HCEC 1CT (cell line): ENCODE measurements at regions not wholly inside any gene's neighbourhood (a gene's known extent, or its start where the extent isn't known, plus 50 kb on each side); places are given as distances from the start of the nearest gene placed in this dataset.
"Not testable (repeated sequence)": the region's sequence is repeated elsewhere in the genome, so short reads cannot be mapped to it uniquely, and the experiment has no call there.

Source experiments
- DNase-seq: peaks from one replicate; pipeline ENCODE4 v3.0.0-alpha.2; 2017

- DNase-seq = no peak
These were observed 243.5 kb downstream of the ENC1 start for GRCh38 chr5:74396913-74397622.

DNA sequence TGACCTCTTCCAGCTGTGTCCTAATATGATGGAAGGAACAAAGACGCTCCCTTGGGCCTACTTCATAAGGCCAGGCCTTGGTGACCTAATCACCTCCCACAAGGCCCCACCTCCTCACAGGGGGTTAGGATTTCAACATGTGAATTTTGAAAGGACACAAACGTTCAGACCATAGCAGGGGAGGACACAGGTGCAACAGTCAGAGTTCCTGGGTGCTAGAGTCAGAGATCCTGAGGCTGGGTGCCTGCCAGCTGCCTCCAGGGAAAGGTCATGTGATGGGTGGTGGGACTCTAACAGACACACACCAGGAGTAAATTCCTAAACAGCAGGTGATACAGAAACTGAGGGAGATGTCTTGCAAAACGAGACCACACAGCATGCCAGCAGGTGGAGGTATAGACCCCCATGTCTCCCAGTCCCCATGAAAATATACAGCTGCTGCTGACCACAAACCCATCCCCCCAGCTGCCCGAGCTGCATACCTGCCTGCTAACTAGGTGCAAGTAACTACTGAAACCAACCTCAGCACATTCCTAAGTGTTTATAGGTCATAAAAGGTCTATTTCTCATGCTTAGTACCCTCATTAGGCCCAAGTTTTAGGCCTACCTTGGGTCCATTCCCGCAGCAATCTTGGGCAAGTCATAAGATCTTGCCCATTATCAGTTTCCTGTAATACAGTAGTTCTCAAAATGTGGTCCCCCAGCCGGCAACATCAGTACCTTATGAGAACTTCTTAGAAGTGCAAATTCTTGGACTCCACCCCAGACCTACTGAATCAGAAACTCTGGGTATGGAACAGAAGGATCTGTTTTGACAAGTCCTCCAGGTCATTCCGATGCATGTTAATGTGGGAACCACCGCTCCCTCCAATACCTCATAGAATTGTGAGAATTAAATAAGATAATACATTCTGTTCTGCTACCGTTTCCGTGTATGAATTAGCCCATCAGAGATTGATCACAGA lies 245.3 kb downstream of the ENC1 start:
- DNase-seq = no peak

DNA sequence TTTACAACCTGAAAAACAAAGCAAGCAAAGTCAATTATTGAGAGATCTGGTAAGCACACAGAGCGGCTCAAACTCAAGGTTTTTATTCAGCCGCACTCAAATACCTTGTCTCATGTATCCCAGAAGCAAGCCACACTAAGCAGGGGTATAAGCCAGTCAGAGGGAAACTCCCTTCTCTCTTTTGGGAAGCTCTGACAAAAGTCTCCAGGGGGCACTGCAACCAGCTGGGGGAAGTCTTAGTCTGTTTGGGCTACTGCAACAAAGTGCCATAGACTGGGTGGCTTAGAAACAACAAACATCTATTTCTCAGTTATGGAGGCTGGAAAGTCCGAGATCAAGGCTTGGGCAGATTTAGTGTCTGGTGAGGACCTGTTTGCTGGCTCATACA lies 246.0 kb downstream of the ENC1 start:
- peak; percentile 16 for DNase-seq

- DNase-seq = no peak
These were observed 246.6 kb downstream of the ENC1 start for GRCh38 chr5:74393943-74394342.

DNA sequence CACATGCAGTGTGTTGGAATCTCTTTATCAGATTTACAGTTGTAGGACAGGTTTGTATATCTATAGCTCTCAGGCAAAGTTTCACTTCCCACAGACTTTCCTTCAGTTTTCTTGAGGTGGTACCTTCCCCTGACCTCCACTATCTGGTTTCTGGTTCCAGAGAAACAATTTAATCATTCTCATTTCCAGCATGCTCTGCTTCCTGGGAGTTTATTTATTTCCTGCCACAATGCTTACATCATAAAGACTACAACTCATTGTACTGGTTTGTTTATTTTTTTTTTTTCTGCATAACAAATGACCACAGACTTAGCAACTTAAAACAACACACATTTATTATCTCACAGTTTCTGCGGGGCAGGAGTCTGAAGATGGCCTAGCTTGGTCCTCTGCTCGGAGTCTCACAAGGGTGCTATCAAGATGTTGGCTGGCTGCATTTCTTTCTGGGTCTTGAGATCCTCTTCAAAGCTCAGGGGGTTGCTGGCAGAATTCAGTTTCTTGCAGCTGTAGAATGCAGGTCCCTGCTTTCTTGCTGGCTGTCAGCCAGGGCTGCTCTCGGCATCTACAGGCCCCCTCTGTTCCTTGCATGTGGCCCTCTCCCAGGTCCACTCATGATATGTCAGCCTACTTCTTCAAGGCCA lies 247.7 kb downstream of the ENC1 start:
- DNase-seq = peak; percentile 30

DNA sequence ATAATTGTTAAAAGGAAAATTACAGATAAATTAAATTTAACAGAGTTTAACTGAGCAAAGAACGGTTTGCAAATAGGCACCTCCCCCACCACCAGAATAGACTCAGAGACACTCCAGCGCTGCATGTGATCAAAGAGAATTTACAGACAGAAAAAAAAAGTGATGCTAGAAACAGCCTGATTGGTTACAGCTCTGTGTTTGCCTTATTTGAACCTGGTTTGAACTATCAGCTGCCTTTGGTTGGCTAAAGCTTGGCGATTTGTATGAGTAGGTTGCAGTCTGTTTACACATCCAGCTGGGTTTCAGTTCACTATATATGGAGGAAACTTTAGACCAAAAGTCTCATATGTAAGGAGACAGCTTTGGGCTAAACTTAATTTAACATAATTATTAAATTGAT lies 249.1 kb downstream of the ENC1 start:
- no peak for DNase-seq

DNA sequence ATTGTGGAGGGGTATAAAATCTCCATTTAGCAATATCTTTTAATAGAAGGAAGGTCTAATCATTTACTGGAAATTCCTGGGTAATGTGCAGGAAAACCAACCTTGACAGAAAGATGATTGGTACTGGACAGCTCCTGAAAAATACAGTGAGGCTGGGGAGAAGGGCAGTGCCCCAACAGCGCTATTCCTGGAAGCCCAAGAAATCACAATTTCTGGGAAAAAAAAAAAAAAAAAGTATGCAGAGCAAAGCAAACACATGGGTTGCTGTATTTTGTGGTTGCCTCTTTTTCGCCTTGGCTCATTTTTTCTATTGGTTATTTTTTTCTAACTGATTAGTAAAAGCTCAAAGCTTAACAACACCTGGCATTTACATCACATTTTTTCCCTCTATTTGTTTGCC lies 249.7 kb downstream of the ENC1 start:
- DNase-seq = no peak

DNA sequence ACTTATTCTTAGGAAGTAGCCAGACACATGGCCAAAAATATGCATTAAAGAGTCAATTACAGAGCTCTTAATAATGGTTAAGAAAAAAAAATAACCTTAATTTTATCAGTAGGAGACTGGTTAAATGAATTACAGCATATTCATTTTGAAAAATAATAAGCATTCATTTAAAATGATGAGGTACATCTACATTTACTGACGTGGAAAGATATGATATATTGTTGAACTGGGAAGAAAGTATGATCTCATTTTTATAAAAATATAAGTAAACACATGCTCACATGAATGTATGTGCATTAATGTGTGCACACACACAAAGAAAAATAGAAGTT lies 250.3 kb downstream of the ENC1 start:
- no peak for DNase-seq

DNA sequence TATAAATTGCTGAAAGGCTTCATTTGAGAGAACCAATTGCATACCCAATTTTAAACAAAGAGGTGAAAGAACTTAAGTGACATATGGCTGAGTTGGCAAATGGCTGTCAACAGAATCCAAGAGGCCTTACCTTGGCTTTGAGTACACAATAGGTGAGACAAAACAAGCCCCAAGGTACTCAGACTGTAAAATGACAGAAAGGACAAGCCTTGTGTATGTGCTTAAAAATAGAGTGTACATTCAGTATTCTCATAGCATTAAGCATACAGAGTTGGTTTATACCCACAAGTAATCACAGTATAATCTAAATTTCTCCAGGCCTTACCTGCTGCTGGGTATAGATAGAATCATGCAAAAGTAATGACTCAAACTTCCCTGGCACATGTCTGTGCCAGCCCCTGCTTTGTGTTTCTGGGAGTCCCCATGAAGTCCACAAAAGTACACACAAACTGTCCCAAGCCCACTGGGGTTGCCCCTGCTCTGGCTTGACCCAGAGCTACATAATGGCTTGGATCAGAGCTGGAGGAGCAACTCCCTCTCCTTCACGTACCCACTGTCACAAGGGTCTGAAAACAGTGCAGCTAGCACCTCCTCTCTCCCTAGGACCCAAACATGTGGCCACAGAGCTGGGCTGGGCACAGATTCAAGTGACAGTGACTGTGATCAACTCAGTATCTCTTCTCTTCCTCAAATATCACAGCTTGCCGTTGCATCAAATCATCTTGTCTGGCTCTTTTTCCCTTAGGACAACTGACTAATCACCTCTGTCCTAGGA lies 250.8 kb downstream of the ENC1 start:
- no peak for DNase-seq

GRCh38 chr5:74388411-74388810 lies 252.1 kb downstream of the ENC1 start:
- not testable (repeated sequence) for DNase-seq

GRCh38 chr5:74386571-74387334 lies 253.8 kb downstream of the ENC1 start:
- DNase-seq = peak; percentile 29

DNA sequence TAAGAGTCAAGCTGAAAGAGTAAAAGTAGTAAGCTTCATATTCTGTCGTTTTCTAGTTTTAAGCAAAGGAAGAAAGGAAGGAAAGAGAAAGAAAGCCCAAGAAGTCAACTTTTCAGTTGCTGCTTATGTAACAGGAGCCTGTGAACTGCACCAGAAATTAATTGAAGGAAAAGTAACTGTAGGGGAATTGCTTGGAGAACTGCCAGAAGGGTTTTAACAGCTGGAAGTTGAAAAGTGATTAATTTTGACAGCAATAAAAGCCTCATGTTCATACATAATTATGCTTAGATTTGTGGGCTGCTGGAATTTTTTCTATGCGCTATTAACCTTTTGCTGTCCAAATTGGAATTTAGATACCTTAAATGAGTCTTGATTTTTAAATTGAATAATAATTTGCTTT lies 255.7 kb downstream of the ENC1 start:
- DNase-seq = no peak

DNA sequence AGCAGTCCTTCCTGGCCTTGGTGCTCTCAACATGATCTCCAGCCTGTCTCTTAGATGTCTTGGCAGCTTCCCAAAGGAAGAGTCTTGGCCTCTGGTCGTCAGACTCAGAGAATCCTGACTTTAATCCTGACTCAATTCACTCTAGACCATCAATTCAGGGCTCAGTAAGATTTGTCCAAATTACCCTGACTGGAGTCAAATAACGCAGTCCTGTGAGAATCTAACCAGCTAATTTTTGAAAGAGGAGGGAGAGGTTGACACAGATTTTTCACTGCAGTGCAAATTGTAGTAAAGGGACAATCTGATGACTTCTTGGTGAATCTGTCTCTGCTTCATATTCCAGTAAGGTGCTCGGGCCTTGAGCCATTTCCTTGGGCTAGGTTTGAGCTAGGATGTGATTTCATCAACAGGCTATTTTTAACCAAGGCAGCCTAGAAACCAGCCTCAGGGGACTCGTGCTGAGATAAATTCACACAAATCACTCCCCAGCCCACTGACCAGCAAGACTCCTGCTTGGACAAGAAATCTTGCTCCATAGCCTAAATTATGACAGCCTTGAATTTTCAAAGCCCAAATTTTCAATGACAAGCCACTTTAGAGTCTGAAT lies 257.4 kb downstream of the ENC1 start:
- no peak for DNase-seq

DNA sequence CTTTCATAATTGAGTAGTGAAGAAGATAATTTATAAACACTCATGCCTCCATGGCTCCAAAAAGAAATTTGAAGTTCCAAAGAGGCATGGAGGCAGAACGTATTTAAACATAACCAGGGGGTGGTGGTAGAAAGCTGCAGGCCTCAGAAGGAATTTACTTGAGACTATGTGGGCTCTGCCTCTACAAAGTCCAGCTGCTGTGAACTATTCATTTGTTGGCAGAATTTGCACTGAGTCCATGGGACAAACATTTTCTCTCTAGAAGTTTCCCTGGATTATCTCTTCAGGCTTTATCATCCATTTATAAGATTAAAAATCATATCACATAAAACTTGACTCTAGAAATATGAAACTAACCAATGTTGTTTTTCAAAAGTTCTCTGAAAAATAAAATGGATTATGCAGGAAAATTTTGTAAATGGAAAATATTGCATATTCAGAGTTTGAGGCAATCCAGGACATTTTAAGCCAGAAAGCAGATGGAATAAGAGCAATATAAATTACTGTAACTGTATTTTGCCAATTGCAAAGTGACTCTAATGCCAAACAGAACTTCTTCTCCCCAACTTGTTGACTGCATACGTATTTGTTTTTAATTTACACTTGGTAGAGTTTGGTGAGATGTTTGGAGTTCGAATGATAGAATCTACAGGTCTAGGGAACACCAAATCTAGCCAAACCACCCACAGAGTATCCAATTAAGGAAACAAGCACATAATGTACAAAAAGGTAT lies 258.2 kb downstream of the ENC1 start:
- DNase-seq = no peak

DNA sequence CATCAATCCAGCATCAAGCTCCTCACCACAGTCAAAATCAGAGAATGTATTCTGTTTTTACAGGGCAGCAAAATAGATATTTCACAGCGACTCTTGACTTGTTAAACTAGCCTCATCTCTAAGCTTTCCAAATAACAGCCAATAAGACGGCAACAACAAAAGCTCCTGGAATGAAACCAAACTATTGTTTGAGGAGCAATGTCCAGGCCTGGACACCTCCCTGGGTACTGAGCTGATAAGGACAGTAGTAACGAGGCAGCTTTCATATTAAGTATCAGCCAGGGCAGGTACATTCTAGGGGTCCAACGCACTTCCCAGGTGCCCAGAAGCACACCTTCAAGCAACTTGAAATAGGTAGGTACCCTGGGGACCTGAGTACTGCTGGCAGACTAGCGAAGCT lies 260.3 kb downstream of the ENC1 start:
- DNase-seq = no peak

- peak; percentile 37 for DNase-seq
These were observed 262.1 kb downstream of the ENC1 start for GRCh38 chr5:74378464-74378863.

GRCh38 chr5:74376187-74376586 lies 264.3 kb downstream of the ENC1 start:
- no peak for DNase-seq

- no peak for DNase-seq
These were observed 265.3 kb downstream of the ENC1 start for GRCh38 chr5:74375271-74375670.

- no peak for DNase-seq
These were observed 265.9 kb downstream of the ENC1 start for GRCh38 chr5:74374656-74375055.

- DNase-seq = no peak
These were observed 267.5 kb downstream of the ENC1 start for GRCh38 chr5:74373076-74373475.

GRCh38 chr5:74372502-74373064 lies 267.9 kb downstream of the ENC1 start:
- no peak for DNase-seq
